ENCODE measurements at regions not wholly inside any gene's neighbourhood (a gene's known extent, or its start where the extent isn't known, plus 50 kb on each side); places are given as distances from the start of the nearest gene placed in this dataset.

DNA sequence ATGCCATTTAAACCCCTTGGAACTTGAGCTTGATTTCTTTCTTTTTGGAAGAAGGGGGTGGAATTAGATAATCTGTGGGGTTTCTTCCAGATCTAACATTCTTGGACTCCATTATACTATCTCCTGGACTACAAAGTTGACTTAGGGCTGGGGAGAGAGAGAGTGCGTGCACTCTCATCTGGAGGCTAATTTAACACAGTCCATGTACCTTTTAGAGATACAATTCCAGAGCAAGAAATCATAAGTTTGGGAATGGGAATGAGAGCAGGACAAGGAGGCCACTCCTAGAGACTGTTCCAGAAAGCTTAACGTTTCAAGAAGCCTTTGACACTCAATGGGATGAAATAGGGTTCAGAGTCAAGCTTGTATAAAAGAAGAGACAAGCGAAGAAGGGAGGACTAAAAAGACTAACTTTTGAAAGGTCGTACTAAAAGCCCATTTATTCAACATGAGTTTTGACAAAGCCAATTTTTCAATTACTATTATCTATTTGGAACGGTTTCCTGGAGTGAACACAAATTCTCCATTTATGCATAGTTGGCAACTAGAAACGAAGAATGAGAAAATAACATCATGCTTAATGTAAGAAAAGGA is 83.4 kb downstream of the ACTL7B start:
- FAIRE-seq (no peak), DNase-seq (ENCODE audit: low read depth) (no peak)
- Histone ChIP-seq H3K27me3 (ENCODE audit: control insufficient read depth, insufficient read depth, low read length) (no peaks in the 10 kb centered on the region), H3K36me3 (ENCODE audit: control insufficient read depth, insufficient read depth, low read length) (no peaks in the 10 kb centered on the region), H3K4me3 (ENCODE audit: low read depth, low read length) (no peak overlapping the region)
- TF ChIP-seq CTCF (IDR thresholded peaks at IDR 0.05; ENCODE audit: insufficient read depth, low read length, severe bottlenecking) = no peak

DNA sequence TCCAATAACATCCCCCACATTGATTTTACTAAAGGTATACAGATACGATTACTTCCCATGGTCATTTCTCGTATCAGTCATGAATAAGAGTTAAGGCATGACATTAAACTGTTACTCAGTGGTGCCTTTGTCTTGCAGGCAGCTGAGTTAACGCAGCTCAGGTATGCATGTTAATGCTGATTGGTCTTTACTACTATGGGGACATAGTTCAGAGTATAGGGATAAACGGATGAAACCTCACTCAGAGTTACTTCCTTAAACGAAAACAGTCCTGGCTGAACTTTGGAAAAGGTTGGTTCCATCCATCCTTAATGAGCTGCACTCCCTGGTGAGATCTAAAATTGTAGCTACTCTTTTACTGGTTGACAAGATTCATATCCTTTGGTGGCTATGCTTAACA is 87.0 kb downstream of the ACTL7B start:
- FAIRE-seq (peak; percentile 43), DNase-seq (ENCODE audit: low read depth) (no peak)
- Histone ChIP-seq H3K4me3 (ENCODE audit: low read depth, low read length) (no peak overlapping the region), H3K27me3 (ENCODE audit: control insufficient read depth, insufficient read depth, low read length) (no peaks in the 10 kb centered on the region), H3K36me3 (ENCODE audit: control insufficient read depth, insufficient read depth, low read length) (no peaks in the 10 kb centered on the region)
- no peak for TF ChIP-seq CTCF (IDR thresholded peaks at IDR 0.05; ENCODE audit: insufficient read depth, low read length, severe bottlenecking)

DNA sequence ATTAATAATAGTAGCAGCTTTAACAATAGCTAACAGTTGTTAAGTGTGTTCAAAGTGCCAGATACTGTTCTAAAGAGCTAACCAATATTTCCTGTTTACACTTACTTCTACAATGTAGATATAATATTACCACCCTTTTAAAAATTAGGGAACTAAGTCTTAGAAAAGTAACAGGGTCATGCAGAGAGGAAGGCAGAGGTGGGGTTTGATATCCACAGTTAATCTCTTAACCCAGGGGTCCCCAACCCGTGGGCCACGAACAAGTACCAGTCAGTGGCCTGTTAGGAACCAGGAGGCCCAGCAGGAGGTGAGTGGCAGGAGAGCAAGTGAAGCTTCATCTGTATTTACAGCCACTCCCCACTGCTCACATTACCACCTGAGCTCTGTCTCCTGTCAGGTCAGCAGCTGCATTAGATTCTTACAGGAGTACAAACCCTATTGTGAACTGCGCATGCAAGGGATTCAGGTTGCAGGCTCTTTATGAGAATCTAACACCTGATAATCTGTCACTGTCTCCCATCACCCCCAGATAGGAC is 89.1 kb downstream of the ACTL7B start:
- Histone ChIP-seq H3K27me3 (ENCODE audit: control insufficient read depth, insufficient read depth, low read length) (no peaks in the 10 kb centered on the region), H3K4me3 (ENCODE audit: low read depth, low read length) (no peak overlapping the region), H3K36me3 (ENCODE audit: control insufficient read depth, insufficient read depth, low read length) (no peaks in the 10 kb centered on the region)
- TF ChIP-seq CTCF (IDR thresholded peaks at IDR 0.05; ENCODE audit: insufficient read depth, low read length, severe bottlenecking) = no peak
- FAIRE-seq = no peak
- no peak for DNase-seq (ENCODE audit: low read depth)

DNA sequence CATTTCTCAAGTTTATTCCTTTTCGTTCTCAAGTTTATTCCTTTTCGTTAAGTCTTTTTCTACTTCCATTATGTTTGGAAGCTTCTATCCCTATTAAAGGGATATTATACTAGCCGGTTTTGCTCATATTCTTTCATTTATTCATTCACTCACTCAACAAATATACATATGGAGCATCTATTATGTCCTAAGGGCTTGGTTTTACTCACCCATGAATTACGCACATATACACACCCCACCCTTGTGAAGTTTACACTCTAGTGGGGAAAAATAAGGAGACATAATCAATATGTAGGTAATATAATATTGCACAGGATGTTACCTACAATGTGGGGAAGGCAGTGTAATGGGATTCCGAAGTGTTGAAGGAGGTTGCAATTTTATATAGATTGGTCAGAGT is 90.5 kb downstream of the ACTL7B start:
- Histone ChIP-seq H3K36me3 (ENCODE audit: control insufficient read depth, insufficient read depth, low read length) (no peaks in the 10 kb centered on the region), H3K27me3 (ENCODE audit: control insufficient read depth, insufficient read depth, low read length) (no peaks in the 10 kb centered on the region), H3K4me3 (ENCODE audit: low read depth, low read length) (no peak overlapping the region)
- no peak for FAIRE-seq
- DNase-seq (ENCODE audit: low read depth) = no peak
- TF ChIP-seq CTCF (IDR thresholded peaks at IDR 0.05; ENCODE audit: insufficient read depth, low read length, severe bottlenecking) = no peak

DNA sequence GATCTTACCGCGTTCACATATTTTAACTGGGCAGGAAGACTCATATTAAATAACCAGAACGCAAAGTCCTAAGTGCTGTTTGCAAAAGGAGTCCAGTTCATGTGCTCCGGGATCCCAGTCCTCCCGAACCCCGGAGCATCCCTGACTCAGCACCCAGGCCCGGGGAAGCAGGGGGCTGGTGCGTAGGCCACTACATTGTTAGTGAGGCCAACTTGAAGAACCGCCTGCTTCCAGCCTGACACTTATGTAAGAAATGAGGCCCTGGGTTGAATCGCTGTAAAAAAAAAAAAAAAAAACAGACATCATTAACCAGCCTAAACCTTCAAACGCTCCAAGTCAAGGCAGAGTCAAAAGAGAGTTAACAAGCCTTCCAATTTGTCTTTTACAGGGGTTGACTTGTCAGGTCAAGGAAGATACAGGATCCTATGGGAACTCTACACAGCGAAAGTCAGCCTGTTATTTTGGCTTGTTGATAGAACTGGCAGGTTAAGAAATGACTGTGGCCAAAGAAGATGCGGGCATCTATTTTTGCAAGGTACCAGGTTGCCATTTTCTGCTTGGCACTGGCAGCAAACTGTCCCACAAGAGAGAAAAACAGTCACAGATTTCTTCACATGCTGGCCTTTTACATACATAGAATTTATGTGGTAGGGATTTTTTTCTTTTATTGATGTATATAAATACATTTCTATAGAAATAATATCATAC is 93.3 kb downstream of the ACTL7B start:
- DNase-seq (ENCODE audit: low read depth) = no peak
- TF ChIP-seq CTCF (IDR thresholded peaks at IDR 0.05; ENCODE audit: insufficient read depth, low read length, severe bottlenecking) = no peak
- Histone ChIP-seq H3K36me3 (ENCODE audit: control insufficient read depth, insufficient read depth, low read length) (no peaks in the 10 kb centered on the region), H3K4me3 (ENCODE audit: low read depth, low read length) (no peak overlapping the region), H3K27me3 (ENCODE audit: control insufficient read depth, insufficient read depth, low read length) (no peaks in the 10 kb centered on the region)
- no peak for FAIRE-seq

All from bronchial epithelial cell (primary cell).